Chondrocyte (in vitro differentiated cells): ENCODE measurements at regions not wholly inside any gene's neighbourhood (a gene's known extent, or its start where the extent isn't known, plus 50 kb on each side); places are given as distances from the start of the nearest gene placed in this dataset.
"Not testable (repeated sequence)": the region's sequence is repeated elsewhere in the genome, so short reads cannot be mapped to it uniquely, and the experiment has no call there.

Experiments used
- DNase-seq: peaks from one replicate; pipeline ENCODE4 v3.0.0; 2021; ENCODE audit warnings: mixed read lengths, low spot score
- H3K27ac Mint-ChIP-seq: one replicate; pipeline ENCODE4 v1.8.0; 2021; ENCODE audit warnings: mild to moderate bottlenecking, moderate library complexity, mixed read lengths; ENCODE audit not compliant: unreplicated experiment
- H3K27me3 Mint-ChIP-seq: 2 replicates; pipeline ENCODE4 v1.8.0; 2021; ENCODE audit warnings: low read depth, mixed read lengths
- H3K36me3 Mint-ChIP-seq: 2 replicates; pipeline ENCODE4 v1.8.0; 2021; ENCODE audit warnings: low read depth, mixed read lengths
- H3K4me1 Mint-ChIP-seq: 2 replicates; pipeline ENCODE4 v1.8.0; 2021; ENCODE audit warnings: low read depth, mild to moderate bottlenecking, mixed read lengths
- H3K4me3 Mint-ChIP-seq: one replicate; pipeline ENCODE4 v1.8.0; 2021; ENCODE audit warnings: mild to moderate bottlenecking, moderate library complexity, mixed read lengths; ENCODE audit not compliant: unreplicated experiment
- H3K9me3 Mint-ChIP-seq: 2 replicates; pipeline ENCODE4 v1.8.0; 2021; ENCODE audit warnings: low read depth, mixed read lengths
- CTCF ChIP-seq: fragments of 200-600 bp; sonication (generic); IDR thresholded peaks from 2 replicates; pipeline ENCODE4 v1.5.0; 2021; ENCODE audit warnings: antibody characterized with exemption, mild to moderate bottlenecking, moderate library complexity

- no peak for TF ChIP-seq CTCF
- no peak overlapping the region for H3K27ac Mint-ChIP-seq
- peak; percentile 59 for DNase-seq
- no peaks in the 10 kb centered on the region for H3K9me3 Mint-ChIP-seq
- peaks cover 59% of the 10 kb centered on the region for H3K27me3 Mint-ChIP-seq
- H3K36me3 Mint-ChIP-seq = no peaks in the 10 kb centered on the region
- no peak overlapping the region for H3K4me3 Mint-ChIP-seq
- H3K4me1 Mint-ChIP-seq = no peaks in the 10 kb centered on the region
Observed at GRCh38 chr16:50448981-50449380, 80.2 kb upstream of the BRD7 start.

- DNase-seq = peak; percentile 46
- H3K4me1 Mint-ChIP-seq = no peaks in the 10 kb centered on the region
- H3K27ac Mint-ChIP-seq = no peak overlapping the region
- TF ChIP-seq CTCF = peak; percentile 29
- no peak overlapping the region for H3K4me3 Mint-ChIP-seq
- H3K36me3 Mint-ChIP-seq = no peaks in the 10 kb centered on the region
- no peaks in the 10 kb centered on the region for H3K9me3 Mint-ChIP-seq
- peaks cover 59% of the 10 kb centered on the region for H3K27me3 Mint-ChIP-seq
Observed at GRCh38 chr16:50448522-50448921, 79.7 kb upstream of the BRD7 start.

GRCh38 chr16:50447386-50447785, 78.6 kb upstream of the BRD7 start:
- peak; percentile 54 for DNase-seq
- H3K4me3 Mint-ChIP-seq, H3K4me1 Mint-ChIP-seq, H3K27ac Mint-ChIP-seq, H3K36me3 Mint-ChIP-seq, H3K9me3 Mint-ChIP-seq: not testable (repeated sequence)
- peaks cover 64% of the 10 kb centered on the region for H3K27me3 Mint-ChIP-seq

- Mint-ChIP-seq H3K4me1 (no peaks in the 10 kb centered on the region), H3K4me3 (no peak overlapping the region), H3K36me3 (no peaks in the 10 kb centered on the region)
Observed at GRCh38 chr16:50446861-50447260, 78.1 kb upstream of the BRD7 start.

GRCh38 chr16:50445621-50446555, 77.1 kb upstream of the BRD7 start:
- Mint-ChIP-seq H3K27ac (no peak overlapping the region), H3K4me3 (no peak overlapping the region)
- TF ChIP-seq CTCF = no peak

More at GRCh38 chr16:50446861-50447260, 78.1 kb upstream of the BRD7 start:
- Mint-ChIP-seq H3K27ac (no peak overlapping the region), H3K27me3 (peaks cover 64% of the 10 kb centered on the region), H3K9me3 (no peaks in the 10 kb centered on the region)
- no peak for TF ChIP-seq CTCF
- DNase-seq = no peak

GRCh38 chr16:50444526-50444925, 75.7 kb upstream of the BRD7 start:
- H3K27me3 Mint-ChIP-seq = peaks cover 50% of the 10 kb centered on the region
- H3K4me3 Mint-ChIP-seq = no peak overlapping the region
- H3K9me3 Mint-ChIP-seq = peaks cover 5% of the 10 kb centered on the region
- no peak for DNase-seq
- no peaks in the 10 kb centered on the region for H3K4me1 Mint-ChIP-seq
- no peaks in the 10 kb centered on the region for H3K36me3 Mint-ChIP-seq
- no peak for TF ChIP-seq CTCF
- no peak overlapping the region for H3K27ac Mint-ChIP-seq

More at GRCh38 chr16:50445621-50446555, 77.1 kb upstream of the BRD7 start:
- H3K9me3 Mint-ChIP-seq = no peaks in the 10 kb centered on the region
- H3K36me3 Mint-ChIP-seq = no peaks in the 10 kb centered on the region
- DNase-seq = no peak
- peaks cover 59% of the 10 kb centered on the region for H3K27me3 Mint-ChIP-seq
- no peaks in the 10 kb centered on the region for H3K4me1 Mint-ChIP-seq
